AG09309 (cell line): ENCODE measurements at regions not wholly inside any gene's neighbourhood (a gene's known extent, or its start where the extent isn't known, plus 50 kb on each side); places are given as distances from the start of the nearest gene placed in this dataset.

ENCODE experiments used
- DNase-seq: peaks from one replicate; pipeline ENCODE4 v3.0.0-alpha.2; 2010; ENCODE audit warnings: low read depth
- H3K4me3 ChIP-seq: 2 replicates; pipeline ENCODE4 v1.5.1; 2011; ENCODE audit warnings: mild to moderate bottlenecking, low read depth, low read length, moderate library complexity; ENCODE audit not compliant: control insufficient read depth
- TF ChIP-seq, protein P1 (sequence below): IDR thresholded peaks from 2 replicates; pipeline ENCODE4 v1.5.1; 2011; ENCODE audit warnings: mild to moderate bottlenecking, low read depth, low read length, inconsistent platforms; ENCODE audit not compliant: insufficient read depth, control insufficient read depth; ENCODE audit errors: missing control alignments

DNA sequence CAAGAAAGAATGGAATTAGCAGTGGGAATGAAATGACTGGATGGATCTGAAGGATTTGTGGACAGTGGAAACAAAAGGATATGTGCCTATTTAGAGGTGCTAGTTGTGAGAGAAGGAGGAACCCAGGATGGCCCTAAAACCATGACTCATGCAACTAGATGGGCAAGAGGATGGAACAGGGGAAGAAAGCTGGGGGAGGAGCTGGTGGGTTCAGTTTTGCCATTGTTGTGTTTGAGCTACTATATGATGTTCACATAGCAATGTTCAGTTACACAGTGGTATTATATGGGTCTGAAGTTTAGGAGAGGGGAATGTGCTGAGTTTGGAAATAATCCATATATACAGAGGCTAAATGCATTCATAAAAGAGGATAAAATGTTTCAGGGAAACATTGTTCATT lies 125.7 kb upstream of the SSTR4 start:
- DNase-seq: no peak
- TF ChIP-seq, protein P1, sequence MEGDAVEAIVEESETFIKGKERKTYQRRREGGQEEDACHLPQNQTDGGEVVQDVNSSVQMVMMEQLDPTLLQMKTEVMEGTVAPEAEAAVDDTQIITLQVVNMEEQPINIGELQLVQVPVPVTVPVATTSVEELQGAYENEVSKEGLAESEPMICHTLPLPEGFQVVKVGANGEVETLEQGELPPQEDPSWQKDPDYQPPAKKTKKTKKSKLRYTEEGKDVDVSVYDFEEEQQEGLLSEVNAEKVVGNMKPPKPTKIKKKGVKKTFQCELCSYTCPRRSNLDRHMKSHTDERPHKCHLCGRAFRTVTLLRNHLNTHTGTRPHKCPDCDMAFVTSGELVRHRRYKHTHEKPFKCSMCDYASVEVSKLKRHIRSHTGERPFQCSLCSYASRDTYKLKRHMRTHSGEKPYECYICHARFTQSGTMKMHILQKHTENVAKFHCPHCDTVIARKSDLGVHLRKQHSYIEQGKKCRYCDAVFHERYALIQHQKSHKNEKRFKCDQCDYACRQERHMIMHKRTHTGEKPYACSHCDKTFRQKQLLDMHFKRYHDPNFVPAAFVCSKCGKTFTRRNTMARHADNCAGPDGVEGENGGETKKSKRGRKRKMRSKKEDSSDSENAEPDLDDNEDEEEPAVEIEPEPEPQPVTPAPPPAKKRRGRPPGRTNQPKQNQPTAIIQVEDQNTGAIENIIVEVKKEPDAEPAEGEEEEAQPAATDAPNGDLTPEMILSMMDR: no peak
- no peak overlapping the region for H3K4me3 ChIP-seq

DNA sequence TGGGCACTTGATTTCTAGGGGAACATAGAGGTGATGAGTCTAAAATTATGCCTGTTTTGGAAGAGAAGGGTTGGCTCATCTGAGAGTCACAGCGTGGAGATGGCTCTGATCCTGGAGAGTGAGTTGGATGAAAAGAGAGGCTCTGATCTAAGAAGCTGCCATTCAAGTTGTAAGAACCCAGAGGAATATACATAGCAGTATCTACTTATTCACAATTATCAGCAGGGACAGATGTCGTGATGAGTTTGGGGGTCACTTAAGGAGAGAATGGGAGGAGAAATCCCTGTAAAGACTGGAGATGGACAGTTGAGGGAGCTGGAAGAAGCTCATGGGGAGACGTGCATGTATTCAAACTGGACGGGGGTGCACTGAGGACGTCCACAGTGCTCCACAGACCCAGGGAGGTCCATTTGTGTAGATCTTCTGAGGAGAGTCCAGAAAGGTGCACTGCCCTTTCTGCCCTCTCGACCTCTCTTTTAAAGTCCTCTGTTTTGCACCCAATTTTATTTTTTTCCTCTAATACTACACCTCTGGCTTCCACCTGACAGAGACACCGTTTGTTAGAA lies 124.7 kb upstream of the SSTR4 start:
- DNase-seq: no peak
- TF ChIP-seq, protein P1: no peak
- H3K4me3 ChIP-seq: no peak overlapping the region

DNA sequence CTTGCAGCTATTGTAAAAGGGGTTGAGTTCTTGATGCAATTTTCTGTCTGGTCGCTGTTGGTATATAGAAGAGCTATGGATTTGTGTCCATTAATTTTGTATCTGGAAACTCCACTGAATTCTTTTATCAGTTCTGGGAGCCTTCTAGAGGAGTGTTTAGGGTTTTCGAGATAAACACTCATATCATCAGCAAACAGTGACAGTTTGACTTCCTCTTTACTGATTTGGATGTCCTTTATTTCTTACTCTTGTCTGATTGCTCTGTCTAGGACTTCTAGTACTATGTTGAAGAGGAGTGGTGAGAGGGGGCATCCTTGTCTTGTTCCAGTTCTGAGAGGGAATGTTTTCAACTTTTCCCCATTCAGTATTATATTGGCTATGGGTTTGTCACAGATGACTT lies 120.8 kb upstream of the SSTR4 start:
- TF ChIP-seq, protein P1: no peak
- H3K4me3 ChIP-seq: no peak overlapping the region
- DNase-seq: no peak

DNA sequence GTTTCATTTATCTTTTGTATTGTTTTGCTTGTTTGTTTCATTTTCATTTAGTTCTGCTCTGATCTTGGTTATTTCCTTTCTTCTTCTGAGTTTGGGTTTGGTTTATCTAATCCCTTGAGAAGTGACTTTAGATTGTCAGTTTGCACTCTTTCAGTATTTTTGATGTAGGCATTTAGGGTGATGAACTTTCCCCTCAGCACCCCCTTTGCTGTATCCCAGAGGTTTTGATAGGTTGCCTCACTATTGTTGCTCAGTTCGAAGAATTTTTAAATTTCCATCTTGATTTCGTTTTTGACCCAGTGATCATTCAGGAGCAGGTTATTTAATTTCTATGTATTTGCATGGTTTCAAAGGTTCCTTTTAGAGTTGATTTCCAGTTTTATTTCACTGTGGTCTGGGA lies 119.6 kb upstream of the SSTR4 start:
- H3K4me3 ChIP-seq: no peak overlapping the region
- DNase-seq: no peak
- TF ChIP-seq, protein P1: no peak

DNA sequence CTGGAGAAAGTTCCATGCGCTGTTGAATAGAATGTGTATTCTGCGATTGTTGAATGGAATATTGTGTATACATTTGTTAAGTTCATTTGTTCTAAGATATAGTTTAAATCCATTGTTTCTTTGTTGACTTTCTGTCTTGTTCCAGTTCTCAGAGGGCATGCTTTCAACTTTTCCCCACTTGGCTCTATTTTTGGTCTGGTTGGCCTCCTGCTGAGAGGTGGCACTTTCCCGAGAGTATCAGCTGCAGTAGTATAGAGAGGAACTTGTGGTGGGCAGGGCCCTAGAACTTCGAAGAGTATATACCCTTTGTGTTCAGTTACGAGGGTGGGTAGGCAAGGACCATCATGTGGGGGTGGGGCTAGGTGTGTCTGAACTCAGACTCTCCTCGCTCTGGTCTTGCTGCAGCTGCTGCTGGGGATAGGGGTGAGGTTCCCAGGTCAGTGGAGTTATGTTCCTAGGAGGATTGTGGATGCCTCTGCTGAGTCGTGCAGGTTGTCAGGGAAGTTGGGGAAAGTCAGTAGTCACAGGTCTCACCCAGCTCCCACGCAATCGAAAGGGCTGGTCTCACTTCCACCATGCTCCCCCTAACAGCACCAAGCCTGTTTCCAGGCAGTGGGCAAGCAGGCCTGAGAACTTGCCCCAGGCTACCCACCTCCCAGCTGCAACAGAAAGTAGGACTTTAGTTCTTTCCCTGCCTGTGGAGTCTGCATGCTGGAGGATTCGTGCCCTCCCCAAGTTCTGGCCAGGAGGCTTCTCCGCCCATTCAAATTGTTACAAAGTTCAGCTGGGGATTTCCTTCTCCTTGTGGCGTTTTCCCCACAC lies 118.9 kb upstream of the SSTR4 start:
- DNase-seq: no peak
- no peak overlapping the region for H3K4me3 ChIP-seq
- TF ChIP-seq, protein P1: no peak

DNA sequence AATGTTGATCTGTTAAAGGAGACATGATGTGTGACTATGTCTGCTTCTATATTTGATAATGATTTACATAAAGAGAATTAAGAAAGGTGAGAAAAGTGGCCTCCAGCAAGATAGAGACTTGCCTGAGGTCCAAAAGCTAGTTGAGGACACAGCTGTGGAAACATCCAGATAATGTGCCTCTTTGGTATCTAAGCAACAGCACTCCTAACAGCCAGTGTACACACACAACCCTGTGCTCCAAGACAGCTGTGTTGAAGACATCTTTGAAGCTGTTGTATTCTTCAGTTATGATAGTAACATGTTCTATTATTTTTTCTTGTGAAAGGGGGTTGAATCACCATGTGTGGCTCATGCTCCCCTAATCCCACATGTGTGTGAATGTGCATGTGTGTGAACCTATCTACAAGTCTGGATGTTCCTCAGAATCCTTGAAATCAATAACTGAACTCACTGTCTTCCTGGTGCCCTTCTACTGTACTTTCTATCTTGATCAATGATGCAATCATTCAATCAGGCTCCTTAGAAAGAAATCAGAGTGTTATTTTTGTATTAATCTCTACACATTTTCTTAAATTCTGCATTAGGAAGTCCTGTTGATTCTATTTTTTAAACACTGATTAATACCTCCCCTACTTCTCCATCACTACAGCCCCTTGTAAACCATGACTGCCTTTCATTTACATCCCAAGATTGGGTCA lies 116.7 kb upstream of the SSTR4 start:
- DNase-seq: no peak
- TF ChIP-seq, protein P1: no peak
- no peak overlapping the region for H3K4me3 ChIP-seq
